NOMO-1 (cell line): ENCODE measurements at regions not wholly inside any gene's neighbourhood (a gene's known extent, or its start where the extent isn't known, plus 50 kb on each side); places are given as distances from the start of the nearest gene placed in this dataset.
A peak's percentile ranks its signal among the peaks of the same experiment; 100 is the strongest.

ENCODE experiments used
- DNase-seq, 2 experiments: peaks; one replicate each; lab custom pipeline; 2025; ENCODE audit not compliant: unreplicated experiment in 2 of 2; lab: John Stamatoyannopoulos, UW

GRCh38 chr9:96044401-96044800, 168.9 kb downstream of the ERCC6L2 start:
- DNase-seq = no peak

- no peak for DNase-seq
Observed at GRCh38 chr9:96040591-96041461, 165.3 kb downstream of the ERCC6L2 start.

- no peak for DNase-seq
Observed at GRCh38 chr9:96038914-96039313, 163.4 kb downstream of the ERCC6L2 start.

GRCh38 chr9:96038271-96038670, 162.8 kb downstream of the ERCC6L2 start:
- no peak for DNase-seq

- DNase-seq = no peak
Observed at GRCh38 chr9:96034553-96035122, 159.1 kb downstream of the ERCC6L2 start.

GRCh38 chr9:96033896-96034295, 158.4 kb downstream of the ERCC6L2 start:
- no peak for DNase-seq

GRCh38 chr9:96031916-96032534, 156.5 kb downstream of the ERCC6L2 start:
- no peak for DNase-seq

- DNase-seq = no peak
Observed at GRCh38 chr9:96031366-96031824, 155.9 kb downstream of the ERCC6L2 start.

GRCh38 chr9:96029722-96030530, 154.4 kb downstream of the ERCC6L2 start:
- DNase-seq = no peak

GRCh38 chr9:96027251-96028131, 152.0 kb downstream of the ERCC6L2 start:
- no peak for DNase-seq

GRCh38 chr9:96026655-96027213, 151.2 kb downstream of the ERCC6L2 start:
- no peak for DNase-seq

- DNase-seq = no peak
Observed at GRCh38 chr9:96025995-96026602, 150.6 kb downstream of the ERCC6L2 start.

GRCh38 chr9:96023486-96023885, 148.0 kb downstream of the ERCC6L2 start:
- DNase-seq = no peak

- no peak for DNase-seq
Observed at GRCh38 chr9:96022445-96023051, 147.1 kb downstream of the ERCC6L2 start.

- no peak for DNase-seq
Observed at GRCh38 chr9:96021551-96022444, 146.3 kb downstream of the ERCC6L2 start.

- DNase-seq = peak; percentile 33 to 39
Observed at GRCh38 chr9:96020792-96021550, 145.5 kb downstream of the ERCC6L2 start.

- DNase-seq = no peak
Observed at GRCh38 chr9:96020300-96020791, 144.9 kb downstream of the ERCC6L2 start.
